ENCODE measurements at regions not wholly inside any gene's neighbourhood (a gene's known extent, or its start where the extent isn't known, plus 50 kb on each side); places are given as distances from the start of the nearest gene placed in this dataset.
A peak's percentile ranks its signal among the peaks of the same experiment; 100 is the strongest.

DNA sequence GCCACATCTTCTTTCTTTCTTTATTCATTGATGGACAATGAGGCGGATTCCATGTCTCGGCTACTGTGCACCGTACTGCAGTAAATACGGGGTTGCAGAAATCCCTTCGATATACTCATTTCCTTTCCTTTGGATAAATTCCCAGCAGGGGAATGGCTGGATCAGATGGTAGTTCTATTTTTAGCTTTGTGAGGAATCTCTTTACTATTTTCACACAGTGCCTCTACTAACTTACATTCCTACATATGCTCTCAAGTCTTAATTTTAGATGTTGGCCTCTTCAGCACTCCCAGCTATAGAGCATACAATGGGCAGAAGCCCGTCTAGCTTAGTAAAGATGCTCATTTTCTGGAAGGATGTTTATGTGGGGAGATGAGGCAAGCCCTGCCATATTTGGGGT lies 317.4 kb downstream of the ASMT start:
- 22 to 39% methylated on average over 6 of the region's 6 CpGs for WGBS, 2 donors
- H3K27ac ChIP-seq = peak overlapping the region in 1 of 10 donors; percentile 70
- intact Hi-C loops (cut with DNase I) = no loop called here
- DNase-seq (no peak), ATAC-seq (peak in 3 of 8 donors; percentile 31 to 98 (median 40))
- H3K36me3 ChIP-seq = no peaks in the 10 kb centered on the region
- H3K9me3 ChIP-seq = no peaks in the 10 kb centered on the region
- no peak overlapping the region for H3K4me3 ChIP-seq
- H3K4me1 ChIP-seq = peaks cover 0 to 9% (median 0%) of the 10 kb centered on the region in 9 donors
- TF ChIP-seq, protein P1, sequence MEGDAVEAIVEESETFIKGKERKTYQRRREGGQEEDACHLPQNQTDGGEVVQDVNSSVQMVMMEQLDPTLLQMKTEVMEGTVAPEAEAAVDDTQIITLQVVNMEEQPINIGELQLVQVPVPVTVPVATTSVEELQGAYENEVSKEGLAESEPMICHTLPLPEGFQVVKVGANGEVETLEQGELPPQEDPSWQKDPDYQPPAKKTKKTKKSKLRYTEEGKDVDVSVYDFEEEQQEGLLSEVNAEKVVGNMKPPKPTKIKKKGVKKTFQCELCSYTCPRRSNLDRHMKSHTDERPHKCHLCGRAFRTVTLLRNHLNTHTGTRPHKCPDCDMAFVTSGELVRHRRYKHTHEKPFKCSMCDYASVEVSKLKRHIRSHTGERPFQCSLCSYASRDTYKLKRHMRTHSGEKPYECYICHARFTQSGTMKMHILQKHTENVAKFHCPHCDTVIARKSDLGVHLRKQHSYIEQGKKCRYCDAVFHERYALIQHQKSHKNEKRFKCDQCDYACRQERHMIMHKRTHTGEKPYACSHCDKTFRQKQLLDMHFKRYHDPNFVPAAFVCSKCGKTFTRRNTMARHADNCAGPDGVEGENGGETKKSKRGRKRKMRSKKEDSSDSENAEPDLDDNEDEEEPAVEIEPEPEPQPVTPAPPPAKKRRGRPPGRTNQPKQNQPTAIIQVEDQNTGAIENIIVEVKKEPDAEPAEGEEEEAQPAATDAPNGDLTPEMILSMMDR (IDR thresholded peaks at IDR 0.05) = no peak
- no peaks in the 10 kb centered on the region for H3K27me3 ChIP-seq

DNA sequence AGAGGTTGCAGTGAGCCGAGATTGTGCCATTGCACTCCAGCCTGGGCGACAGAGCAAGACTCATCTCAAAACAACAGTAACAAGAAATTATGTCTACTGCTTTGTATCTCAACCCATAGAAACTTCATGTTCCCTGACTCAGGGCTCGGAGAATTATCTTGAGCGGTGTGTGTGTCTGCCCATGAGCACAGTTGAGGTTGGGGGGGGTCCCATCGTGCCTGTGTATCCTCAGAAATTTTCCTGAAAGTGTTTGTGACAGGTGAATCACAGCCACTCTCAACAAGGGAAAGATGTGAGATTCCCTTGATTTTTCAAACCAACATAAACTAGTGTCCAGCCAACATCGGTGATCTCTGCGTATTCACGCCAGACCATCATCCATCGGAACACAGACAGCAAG lies 319.1 kb downstream of the ASMT start:
- Histone ChIP-seq H3K4me1 (peaks cover 0 to 9% (median 0%) of the 10 kb centered on the region in 9 donors), H3K4me3 (no peak overlapping the region), H3K9me3 (peaks cover 0 to 8% (median 0%) of the 10 kb centered on the region in 11 donors), H3K27me3 (no peaks in the 10 kb centered on the region), H3K36me3 (no peaks in the 10 kb centered on the region), H3K27ac (no peak overlapping the region)
- TF ChIP-seq, protein P1 (IDR thresholded peaks at IDR 0.05) = no peak
- no peak for DNase-seq
- no peak for ATAC-seq
- intact Hi-C loops (cut with DNase I) = no loop called here
- 91 to 94% methylated on average over 9 of the region's 9 CpGs for WGBS, 2 donors

DNA sequence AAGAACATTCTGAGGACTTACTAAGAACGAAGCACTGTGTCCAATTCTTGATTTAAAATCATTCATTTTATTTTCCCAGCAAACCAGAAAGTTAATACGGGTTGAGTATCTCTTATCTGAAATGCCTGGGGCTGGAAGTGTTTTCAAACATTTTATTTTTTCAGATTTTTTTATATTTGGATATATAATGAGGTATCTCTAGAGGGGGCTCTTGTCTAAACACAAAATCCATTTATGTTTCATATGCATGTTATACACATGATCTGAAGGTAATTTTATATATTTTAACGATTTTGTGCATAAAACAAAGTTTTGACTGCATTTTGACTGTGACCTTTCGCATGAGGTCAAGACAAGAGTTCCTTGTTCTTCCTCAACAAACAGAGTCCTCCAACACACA lies 320.9 kb downstream of the ASMT start:
- DNase-seq (no peak), ATAC-seq (no peak)
- no peak overlapping the region for H3K4me3 ChIP-seq
- WGBS, 2 donors = 62 to 80% methylated on average over 4 of the region's 4 CpGs
- no peaks in the 10 kb centered on the region for H3K27me3 ChIP-seq
- no peaks in the 10 kb centered on the region for H3K36me3 ChIP-seq
- H3K4me1 ChIP-seq = peaks cover 0 to 9% (median 0%) of the 10 kb centered on the region in 9 donors
- no peak overlapping the region for H3K27ac ChIP-seq
- intact Hi-C loops (cut with DNase I) = no loop called here
- H3K9me3 ChIP-seq = peaks cover 0 to 9% (median 0%) of the 10 kb centered on the region in 11 donors
- TF ChIP-seq, protein P1 (IDR thresholded peaks at IDR 0.05) = no peak

DNA sequence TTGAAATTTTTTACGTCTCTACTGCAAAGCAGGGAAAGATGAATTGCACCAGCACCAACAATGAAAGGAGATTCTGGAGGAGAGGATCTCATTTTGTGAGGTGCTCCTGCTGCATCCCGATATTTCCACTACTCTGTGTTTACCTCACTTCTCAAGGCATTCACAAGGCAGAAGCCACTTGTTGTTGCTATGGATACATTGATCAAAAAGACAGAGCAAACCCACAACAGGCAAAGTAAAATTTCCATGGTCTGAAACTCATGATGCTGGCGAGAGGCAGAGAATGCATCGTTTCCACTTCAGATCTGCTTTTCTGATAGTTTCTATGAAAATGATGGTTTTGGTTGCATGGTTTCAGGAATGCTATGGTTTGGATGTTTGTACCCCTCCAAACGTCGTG lies 323.3 kb downstream of the ASMT start:
- H3K27me3 ChIP-seq = no peaks in the 10 kb centered on the region
- H3K4me1 ChIP-seq = peaks cover 0 to under 1% (median 0%) of the 10 kb centered on the region in 9 donors
- no peak overlapping the region for H3K4me3 ChIP-seq
- no peaks in the 10 kb centered on the region for H3K36me3 ChIP-seq
- no peak overlapping the region for H3K27ac ChIP-seq
- TF ChIP-seq, protein P1 (IDR thresholded peaks at IDR 0.05) = no peak
- WGBS, 2 donors = 93 to 94% methylated on average over 6 of the region's 6 CpGs
- intact Hi-C loops (cut with DNase I) = no loop called here
- H3K9me3 ChIP-seq = peaks cover 0 to 9% (median 0%) of the 10 kb centered on the region in 11 donors
- DNase-seq = no peak
- no peak for ATAC-seq
